ENCODE measurements at regions not wholly inside any gene's neighbourhood (a gene's known extent, or its start where the extent isn't known, plus 50 kb on each side); places are given as distances from the start of the nearest gene placed in this dataset.

GRCh38 chr5:18048449-18048848 is 414.2 kb downstream of the TAF11L14 start:
- no peak for DNase-seq (ENCODE audit: low spot score)

GRCh38 chr5:18050345-18050744 is 416.1 kb downstream of the TAF11L14 start:
- no peak for DNase-seq (ENCODE audit: low spot score)

DNA sequence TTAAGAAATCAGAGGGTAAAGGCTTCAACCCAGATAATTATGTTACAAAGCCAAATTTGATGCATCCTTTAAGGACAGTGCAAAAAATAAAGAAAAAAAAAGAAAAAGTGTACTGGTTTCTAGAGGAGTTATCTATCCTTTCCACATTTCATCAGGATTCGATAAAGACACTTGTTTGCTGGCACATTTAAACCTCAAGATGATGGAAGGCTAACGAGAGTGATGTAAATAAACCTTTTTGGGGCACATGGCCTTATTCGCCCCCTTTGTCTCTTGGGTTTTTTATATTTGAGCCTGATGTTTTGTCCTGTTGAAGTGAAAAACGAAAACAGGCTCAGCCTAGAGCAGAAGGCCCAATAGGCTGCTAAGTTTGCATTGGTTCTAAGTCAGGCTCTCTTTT is 416.5 kb downstream of the TAF11L14 start:
- no peak for DNase-seq (ENCODE audit: low spot score)

- no peak for DNase-seq (ENCODE audit: low spot score)
Measured at GRCh38 chr5:18051953-18052352, 417.7 kb downstream of the TAF11L14 start.

GRCh38 chr5:18052569-18052968 is 418.3 kb downstream of the TAF11L14 start:
- no peak for DNase-seq (ENCODE audit: low spot score)

DNA sequence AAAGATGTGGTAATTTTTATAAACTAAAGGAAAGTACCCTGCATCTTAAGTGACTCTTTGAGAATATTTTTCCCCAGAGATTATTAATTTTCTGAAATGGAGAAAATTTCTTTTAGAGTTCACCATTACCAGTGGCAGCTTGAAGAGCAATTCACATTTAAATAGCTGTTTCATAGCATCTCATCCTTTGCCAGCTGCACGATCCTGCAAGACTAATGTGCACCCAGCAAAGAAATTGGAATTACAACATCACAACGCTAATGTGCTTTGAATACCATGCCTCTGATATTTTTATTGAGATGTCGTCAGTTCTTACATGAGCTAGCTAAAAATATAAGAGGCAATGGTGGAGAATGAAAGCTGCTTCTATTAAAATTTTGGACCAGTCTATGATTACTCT is 423.5 kb downstream of the TAF11L14 start:
- no peak for DNase-seq (ENCODE audit: low spot score)

DNA sequence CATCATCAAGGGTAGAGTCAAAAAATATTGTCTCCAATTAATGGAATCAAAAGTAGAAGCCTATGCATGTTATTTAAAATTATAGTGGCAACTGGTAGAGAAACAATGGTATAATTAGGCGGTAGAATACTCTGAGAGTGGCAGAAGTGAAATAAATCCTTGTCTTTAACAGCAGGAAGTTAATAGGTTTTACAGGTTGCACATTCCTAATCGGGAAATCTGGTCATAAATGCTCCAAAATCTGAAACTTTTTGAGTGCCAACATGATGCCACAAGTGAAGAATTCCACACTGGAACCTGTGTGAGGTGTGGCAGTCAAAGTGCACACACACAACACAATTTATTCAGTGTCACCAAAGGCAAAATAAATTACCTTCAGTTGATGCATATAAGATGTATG is 433.4 kb downstream of the TAF11L14 start:
- no peak for DNase-seq (ENCODE audit: low spot score)

- no peak for DNase-seq (ENCODE audit: low spot score)
Measured at GRCh38 chr5:18068826-18069225, 434.6 kb downstream of the TAF11L14 start.

DNA sequence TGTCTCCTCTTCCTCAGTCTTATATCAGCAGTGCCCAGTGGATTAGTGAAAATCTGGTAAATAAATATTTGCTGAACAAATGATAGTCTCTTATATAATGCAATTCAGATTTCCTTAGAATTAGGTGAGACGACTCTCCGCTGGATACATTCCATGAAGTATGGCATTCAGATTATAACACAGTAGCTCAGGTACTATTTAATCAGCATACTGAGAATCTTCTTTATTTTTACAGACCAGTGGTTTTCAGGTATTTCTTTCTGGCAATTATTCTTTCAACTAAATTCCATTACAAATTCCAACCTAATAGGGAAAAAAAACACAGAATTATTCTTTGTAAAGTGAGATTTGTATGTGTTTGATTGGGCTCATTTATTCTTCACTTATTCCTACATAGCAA is 435.5 kb downstream of the TAF11L14 start:
- no peak for DNase-seq (ENCODE audit: low spot score)

DNA sequence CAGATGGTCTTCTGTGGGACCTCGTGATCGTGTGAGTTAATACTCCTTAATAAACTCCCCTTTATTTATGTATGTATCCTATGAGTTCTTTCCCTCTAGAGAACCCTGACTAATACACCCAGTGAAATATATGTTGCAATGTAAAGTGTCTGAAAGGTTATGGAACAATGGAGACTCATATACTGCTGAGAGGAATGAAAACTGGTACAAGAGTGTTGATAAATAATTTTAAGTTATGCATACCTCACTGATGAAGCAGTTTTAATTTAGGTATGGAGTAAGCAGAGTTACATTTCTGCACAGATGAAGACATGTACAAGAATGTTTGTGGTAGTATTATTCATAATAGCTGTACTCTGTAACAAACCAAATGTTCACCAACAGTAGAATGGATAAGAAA is 438.3 kb downstream of the TAF11L14 start:
- no peak for DNase-seq (ENCODE audit: low spot score)

DNA sequence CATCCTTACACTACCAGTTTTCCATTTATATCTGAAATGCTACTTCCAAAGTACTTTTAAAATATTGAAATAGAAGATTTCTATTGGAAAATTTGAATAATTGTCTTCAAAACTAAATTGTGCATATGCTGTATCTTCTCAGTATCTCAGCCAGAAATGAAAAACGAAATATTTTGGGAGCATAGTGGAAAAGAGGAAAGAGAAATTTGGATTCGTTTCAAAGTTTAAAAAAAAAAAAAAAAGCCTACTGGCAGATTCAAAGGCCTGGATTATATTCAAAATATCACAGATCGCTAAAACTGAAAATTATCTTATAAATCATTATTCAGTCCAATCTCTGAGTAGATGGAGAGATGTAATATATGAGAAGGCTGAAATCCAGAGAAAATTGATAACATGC is 440.7 kb downstream of the TAF11L14 start:
- no peak for DNase-seq (ENCODE audit: low spot score)

- no peak for DNase-seq (ENCODE audit: low spot score)
Measured at GRCh38 chr5:18078157-18078556, 443.9 kb downstream of the TAF11L14 start.

GRCh38 chr5:18079831-18080230 is 445.6 kb downstream of the TAF11L14 start:
- no peak for DNase-seq (ENCODE audit: low spot score)

GRCh38 chr5:18088020-18088579 is 453.8 kb downstream of the TAF11L14 start:
- no peak for DNase-seq (ENCODE audit: low spot score)

GRCh38 chr5:18090177-18090576 is 455.9 kb downstream of the TAF11L14 start:
- no peak for DNase-seq (ENCODE audit: low spot score)

DNA sequence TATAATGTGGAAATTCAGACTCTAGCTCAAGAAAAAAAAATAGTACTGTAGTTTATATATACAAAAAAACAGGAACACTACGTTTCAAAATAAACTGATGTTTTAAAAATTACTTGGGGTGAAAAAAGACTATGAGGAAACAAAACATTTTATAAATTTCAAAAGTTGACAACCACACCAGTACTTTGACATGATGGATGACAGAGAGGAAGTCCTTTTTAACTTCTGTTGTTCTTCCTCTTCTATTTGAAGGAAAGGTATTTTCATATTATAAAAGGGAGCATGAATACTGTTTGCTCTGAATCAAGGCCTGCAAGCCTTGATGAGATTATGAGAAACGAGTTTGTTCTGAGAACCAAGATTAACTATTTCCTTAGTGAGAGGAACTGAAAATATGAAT is 456.9 kb downstream of the TAF11L14 start:
- DNase-seq (ENCODE audit: low spot score): no peak

DNA sequence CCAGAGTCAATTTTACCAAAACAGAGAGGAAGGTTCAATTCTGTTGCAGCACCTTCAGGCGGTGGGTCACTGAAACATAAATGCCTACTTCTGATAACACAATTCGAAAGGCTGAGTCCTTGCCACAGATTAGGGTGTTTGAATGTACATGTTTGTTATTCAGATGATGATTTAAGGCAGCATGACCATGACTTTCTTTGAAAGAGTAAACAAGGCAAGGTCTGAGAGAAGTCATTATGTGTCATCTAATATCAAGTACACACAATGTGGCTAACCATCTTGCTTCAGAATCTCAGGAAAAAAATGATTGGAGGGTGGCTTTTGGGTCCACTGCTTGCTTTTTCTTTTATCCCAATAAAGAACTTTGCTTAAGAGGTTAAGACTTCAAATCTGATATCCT is 457.5 kb downstream of the TAF11L14 start:
- no peak for DNase-seq (ENCODE audit: low spot score)

DNA sequence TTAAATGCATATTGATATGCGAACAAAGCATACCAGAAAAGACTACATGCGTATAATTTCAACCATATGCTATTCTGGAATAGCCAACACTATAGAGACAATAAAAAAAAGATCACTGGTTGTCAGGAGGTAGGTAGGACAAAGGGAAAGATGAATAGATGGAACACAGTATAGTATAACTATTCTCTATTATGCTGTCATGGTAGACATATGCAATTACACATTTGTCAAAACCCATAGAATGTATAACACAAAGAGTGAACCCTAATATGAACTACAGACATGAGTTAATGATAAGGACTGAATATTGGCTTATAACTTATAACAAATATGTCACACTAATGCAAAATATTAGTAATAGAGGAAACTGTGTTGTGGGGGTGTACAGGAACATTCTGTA is 460.8 kb downstream of the TAF11L14 start:
- DNase-seq (ENCODE audit: low spot score): no peak

DNA sequence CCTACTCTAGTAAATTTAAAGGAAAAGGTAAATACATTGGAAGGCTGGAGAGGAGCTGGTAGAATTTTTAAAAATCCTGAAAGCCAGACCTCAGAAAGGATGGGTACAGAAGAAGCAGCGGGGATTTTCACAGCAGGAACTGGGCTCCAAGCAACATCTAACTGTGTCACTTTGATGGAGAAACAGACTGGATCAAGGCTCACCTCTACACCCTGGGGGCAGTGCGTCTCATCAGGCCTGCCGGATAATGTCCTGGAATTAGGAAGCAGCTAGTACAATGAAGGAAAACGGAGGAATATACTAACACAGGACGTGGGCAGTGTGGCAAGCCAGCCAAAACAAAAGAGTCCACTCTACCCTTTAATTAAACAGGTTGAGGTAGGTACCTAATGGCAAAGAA is 463.6 kb downstream of the TAF11L14 start:
- no peak for DNase-seq (ENCODE audit: low spot score)

DNA sequence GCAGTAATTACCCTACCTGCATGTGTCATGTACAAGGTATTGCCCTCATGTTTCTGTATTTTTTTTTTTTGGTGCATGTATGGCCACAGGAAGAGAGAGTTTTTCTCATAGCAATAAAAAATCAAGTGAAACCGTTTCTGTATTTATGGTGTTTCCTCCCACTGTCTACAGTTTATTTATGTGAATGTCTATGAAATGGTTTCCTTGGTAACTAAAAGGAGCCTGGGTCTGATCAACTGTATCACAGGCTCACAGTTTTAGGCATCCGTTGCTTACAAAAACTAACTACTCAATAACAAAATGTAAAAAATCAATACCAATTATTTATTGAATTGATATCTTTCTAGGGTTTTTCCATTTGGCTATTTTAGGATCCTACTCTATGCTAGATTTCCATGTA is 464.4 kb downstream of the TAF11L14 start:
- DNase-seq (ENCODE audit: low spot score): no peak

- no peak for DNase-seq (ENCODE audit: low spot score)
Measured at GRCh38 chr5:18099261-18099660, 465.0 kb downstream of the TAF11L14 start.

GRCh38 chr5:18101532-18101931 is 467.3 kb downstream of the TAF11L14 start:
- DNase-seq (ENCODE audit: low spot score): no peak

GRCh38 chr5:18102733-18103132 is 468.5 kb downstream of the TAF11L14 start:
- no peak for DNase-seq (ENCODE audit: low spot score)

GRCh38 chr5:18105449-18105848 is 471.2 kb downstream of the TAF11L14 start:
- no peak for DNase-seq (ENCODE audit: low spot score)

DNA sequence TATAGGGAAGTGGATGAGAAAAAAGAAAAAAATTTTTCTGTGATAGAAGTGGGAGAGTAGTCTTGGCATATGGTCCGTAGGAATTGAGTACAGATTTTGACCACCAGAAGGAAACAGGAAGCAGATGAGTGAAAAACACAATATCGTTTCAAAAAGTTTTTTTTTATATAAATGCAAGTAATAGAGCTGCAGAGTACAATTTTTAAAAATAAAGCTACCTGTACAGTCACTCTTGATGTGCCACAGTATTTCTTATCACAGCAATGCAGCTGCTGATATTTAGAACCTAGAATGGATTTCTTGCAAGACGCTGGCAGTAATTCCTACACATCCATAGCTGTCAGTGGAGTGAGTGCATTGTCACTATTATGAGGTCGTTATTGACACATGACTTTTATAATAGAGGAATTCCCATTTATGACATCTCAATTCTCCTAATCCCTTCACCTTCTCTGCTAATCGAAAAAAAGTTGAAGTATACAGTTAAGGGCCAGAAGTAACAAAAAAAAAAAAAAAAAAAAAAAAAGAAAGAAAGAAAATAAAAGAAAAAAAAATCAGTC is 477.7 kb downstream of the TAF11L14 start:
- DNase-seq (ENCODE audit: low spot score): no peak
